ENCODE measurements at regions not wholly inside any gene's neighbourhood (a gene's known extent, or its start where the extent isn't known, plus 50 kb on each side); places are given as distances from the start of the nearest gene placed in this dataset.

DNA sequence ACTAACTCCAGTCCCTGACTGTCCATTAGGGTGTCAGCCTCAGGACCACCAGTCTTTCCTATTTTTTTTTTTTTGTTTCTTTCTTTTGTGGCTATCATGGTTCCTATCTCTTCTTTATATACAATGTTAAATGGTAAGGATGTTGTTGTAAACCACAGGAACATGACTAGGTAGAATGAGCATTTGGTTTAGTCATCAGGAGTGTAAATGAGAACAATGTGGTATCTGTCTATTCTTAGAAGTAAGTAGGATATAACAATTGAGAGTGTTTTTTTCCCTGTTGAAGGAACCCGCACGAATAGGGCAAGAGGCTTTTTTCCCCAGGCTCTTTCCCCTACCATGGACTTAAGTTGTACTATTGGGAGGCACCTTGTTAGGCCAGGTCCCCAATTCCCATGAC lies 880.3 kb upstream of the GBE1 start:
- Histone ChIP-seq H2BK5ac (ENCODE audit: low read depth, low read length, poor library complexity, severe bottlenecking) (no peak overlapping the region), H3K79me1 (replicated peaks; ENCODE audit: low read length, poor library complexity, severe bottlenecking) (no peaks in the 10 kb centered on the region), H3K18ac (ENCODE audit: low read depth in 1 of 2, low read length in 2 of 2) (no peak overlapping the region), H3K27ac (ENCODE audit: low read length, poor library complexity, severe bottlenecking) (no peak overlapping the region), H3K14ac (ENCODE audit: low read length in 2 of 2) (no peak overlapping the region), H3K4me3 (ENCODE audit: insufficient read depth in 1 of 2, low read depth in 1 of 2, low read length in 2 of 2) (no peak overlapping the region), H3K9me3 (ENCODE audit: control insufficient read depth, low read length) (peaks cover 6% of the 10 kb centered on the region), H3K9ac (ENCODE audit: low read length) (no peak overlapping the region), H4K91ac (ENCODE audit: low read length) (no peak overlapping the region), H3K27me3 (ENCODE audit: control insufficient read depth in 1 of 2, insufficient read depth in 1 of 2, low read length in 2 of 2) (no peaks in the 10 kb centered on the region), H2BK120ac (ENCODE audit: low read depth, low read length) (no peak overlapping the region), H2BK12ac (ENCODE audit: low read length in 2 of 2) (no peak overlapping the region), H3K4me2 (ENCODE audit: low read length, poor library complexity, severe bottlenecking) (no peak overlapping the region), H3K23ac (ENCODE audit: low read length in 2 of 2) (no peak overlapping the region), H2AFZ (ENCODE audit: low read depth, low read length) (no peak overlapping the region), H3K4ac (ENCODE audit: low read depth in 1 of 2, low read length in 2 of 2) (no peak overlapping the region), H4K8ac (ENCODE audit: low read length) (no peak overlapping the region), H2BK15ac (ENCODE audit: low read depth, poor library complexity, severe bottlenecking) (no peak overlapping the region), H3K4me1 (ENCODE audit: control insufficient read depth, insufficient read depth, low read depth, low read length) (no peaks in the 10 kb centered on the region), H2AK5ac (ENCODE audit: low read length, severe bottlenecking) (no peak overlapping the region), H3K36me3 (ENCODE audit: control insufficient read depth in 1 of 2, insufficient read depth in 2 of 2, low read depth in 1 of 2, low read length in 2 of 2) (no peaks in the 10 kb centered on the region)
- WGBS = no CpG with 5 or more reads among the region's 2 CpGs
- no peak for DNase-seq

DNA sequence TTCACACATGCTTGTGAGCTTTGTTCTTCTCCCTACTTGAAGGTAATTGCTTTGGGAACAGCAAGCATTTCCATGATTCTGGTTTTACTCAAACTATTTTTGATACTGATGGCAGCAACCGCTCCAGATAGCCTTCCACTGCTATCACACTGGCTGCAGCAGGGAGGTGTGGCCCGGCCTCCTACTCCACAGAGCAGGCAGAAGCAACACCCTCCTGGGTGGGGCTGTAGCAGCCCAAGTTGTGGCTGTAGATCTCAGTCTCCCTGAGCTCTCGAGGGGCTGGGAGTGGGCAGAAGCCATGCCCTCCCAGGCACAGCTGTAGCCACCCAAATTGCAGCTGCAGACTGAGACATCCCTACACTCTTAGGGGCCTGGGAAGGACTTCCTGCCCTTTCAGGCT lies 878.8 kb upstream of the GBE1 start:
- Histone ChIP-seq H2AK5ac (ENCODE audit: low read length, severe bottlenecking) (no peak overlapping the region), H3K4ac (ENCODE audit: low read depth in 1 of 2, low read length in 2 of 2) (no peak overlapping the region), H3K9ac (ENCODE audit: low read length) (no peak overlapping the region), H2BK12ac (ENCODE audit: low read length in 2 of 2) (no peak overlapping the region), H3K14ac (ENCODE audit: low read length in 2 of 2) (no peak overlapping the region), H4K8ac (ENCODE audit: low read length) (no peak overlapping the region), H3K27me3 (ENCODE audit: control insufficient read depth in 1 of 2, insufficient read depth in 1 of 2, low read length in 2 of 2) (no peaks in the 10 kb centered on the region), H3K4me1 (ENCODE audit: control insufficient read depth, insufficient read depth, low read depth, low read length) (no peaks in the 10 kb centered on the region), H2BK15ac (ENCODE audit: low read depth, poor library complexity, severe bottlenecking) (no peak overlapping the region), H3K23ac (ENCODE audit: low read length in 2 of 2) (no peak overlapping the region), H3K27ac (ENCODE audit: low read length, poor library complexity, severe bottlenecking) (no peak overlapping the region), H2BK120ac (ENCODE audit: low read depth, low read length) (no peak overlapping the region), H3K9me3 (ENCODE audit: control insufficient read depth, low read length) (peaks cover 6% of the 10 kb centered on the region), H2AFZ (ENCODE audit: low read depth, low read length) (no peak overlapping the region), H2BK5ac (ENCODE audit: low read depth, low read length, poor library complexity, severe bottlenecking) (no peak overlapping the region), H3K79me1 (replicated peaks; ENCODE audit: low read length, poor library complexity, severe bottlenecking) (no peaks in the 10 kb centered on the region), H3K4me3 (ENCODE audit: insufficient read depth in 1 of 2, low read depth in 1 of 2, low read length in 2 of 2) (no peak overlapping the region), H3K18ac (ENCODE audit: low read depth in 1 of 2, low read length in 2 of 2) (no peak overlapping the region), H4K91ac (ENCODE audit: low read length) (no peak overlapping the region), H3K4me2 (ENCODE audit: low read length, poor library complexity, severe bottlenecking) (no peak overlapping the region), H3K36me3 (ENCODE audit: control insufficient read depth in 1 of 2, insufficient read depth in 2 of 2, low read depth in 1 of 2, low read length in 2 of 2) (no peaks in the 10 kb centered on the region)
- no peak for DNase-seq
- 57% methylated on average over 3 of the region's 3 CpGs for WGBS

DNA sequence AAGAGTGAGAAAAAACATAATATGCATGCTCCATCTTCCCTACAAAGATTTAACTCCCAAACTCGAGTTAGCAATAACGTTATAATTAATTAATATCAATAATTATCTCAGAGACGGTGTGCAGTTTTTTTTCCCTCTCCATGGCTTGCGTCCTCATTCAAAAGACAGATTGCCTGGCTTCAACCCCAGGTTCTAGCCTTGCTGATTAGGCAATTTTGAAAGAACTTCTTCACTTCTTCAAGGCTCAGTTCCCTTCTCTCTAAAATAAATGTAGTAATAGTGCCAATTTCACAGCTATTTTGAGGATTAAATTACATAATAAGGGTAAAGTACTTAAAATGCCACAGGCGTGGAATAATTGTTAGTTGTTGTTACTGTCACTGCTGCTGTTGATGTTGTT lies 876.1 kb upstream of the GBE1 start:
- H3K4ac ChIP-seq (ENCODE audit: low read depth in 1 of 2, low read length in 2 of 2) = no peak overlapping the region
- H2AK5ac ChIP-seq (ENCODE audit: low read length, severe bottlenecking) = no peak overlapping the region
- no peak overlapping the region for H2BK15ac ChIP-seq (ENCODE audit: low read depth, poor library complexity, severe bottlenecking)
- no peaks in the 10 kb centered on the region for H3K36me3 ChIP-seq (ENCODE audit: control insufficient read depth in 1 of 2, insufficient read depth in 2 of 2, low read depth in 1 of 2, low read length in 2 of 2)
- no peak overlapping the region for H3K23ac ChIP-seq (ENCODE audit: low read length in 2 of 2)
- H3K27me3 ChIP-seq (ENCODE audit: control insufficient read depth in 1 of 2, insufficient read depth in 1 of 2, low read length in 2 of 2) = no peaks in the 10 kb centered on the region
- H4K91ac ChIP-seq (ENCODE audit: low read length) = no peak overlapping the region
- no peak for DNase-seq
- H3K4me1 ChIP-seq (ENCODE audit: control insufficient read depth, insufficient read depth, low read depth, low read length) = no peaks in the 10 kb centered on the region
- no peak overlapping the region for H3K14ac ChIP-seq (ENCODE audit: low read length in 2 of 2)
- no peak overlapping the region for H2BK5ac ChIP-seq (ENCODE audit: low read depth, low read length, poor library complexity, severe bottlenecking)
- H3K9ac ChIP-seq (ENCODE audit: low read length) = no peak overlapping the region
- no peak overlapping the region for H4K8ac ChIP-seq (ENCODE audit: low read length)
- H3K4me3 ChIP-seq (ENCODE audit: insufficient read depth in 1 of 2, low read depth in 1 of 2, low read length in 2 of 2) = no peak overlapping the region
- H2BK12ac ChIP-seq (ENCODE audit: low read length in 2 of 2) = no peak overlapping the region
- H3K18ac ChIP-seq (ENCODE audit: low read depth in 1 of 2, low read length in 2 of 2) = no peak overlapping the region
- no peaks in the 10 kb centered on the region for H3K79me1 ChIP-seq (replicated peaks; ENCODE audit: low read length, poor library complexity, severe bottlenecking)
- H3K9me3 ChIP-seq (ENCODE audit: control insufficient read depth, low read length) = peaks cover 6% of the 10 kb centered on the region
- H3K4me2 ChIP-seq (ENCODE audit: low read length, poor library complexity, severe bottlenecking) = no peak overlapping the region
- H3K27ac ChIP-seq (ENCODE audit: low read length, poor library complexity, severe bottlenecking) = no peak overlapping the region
- no peak overlapping the region for H2AFZ ChIP-seq (ENCODE audit: low read depth, low read length)
- H2BK120ac ChIP-seq (ENCODE audit: low read depth, low read length) = no peak overlapping the region
- WGBS = 81% methylated on average over 4 of the region's 5 CpGs

DNA sequence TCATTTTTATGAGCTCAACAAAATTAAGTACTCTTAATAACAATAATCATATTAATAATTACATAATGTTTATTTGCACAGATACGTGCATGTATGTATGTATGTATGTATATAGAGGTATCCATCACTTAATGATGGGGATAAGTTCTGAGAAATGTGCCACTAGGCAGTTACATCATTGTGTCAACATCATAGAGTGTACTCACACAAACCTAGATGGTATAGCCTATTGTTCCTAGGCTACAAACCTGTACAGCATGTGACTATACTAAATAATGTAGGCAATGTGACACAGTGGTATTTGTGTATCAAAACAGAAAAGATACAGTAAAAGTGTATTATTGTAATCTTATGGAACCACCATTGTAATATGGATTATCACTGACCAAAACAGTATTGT lies 874.7 kb upstream of the GBE1 start:
- Histone ChIP-seq H3K9ac (ENCODE audit: low read length) (no peak overlapping the region), H3K4ac (ENCODE audit: low read depth in 1 of 2, low read length in 2 of 2) (no peak overlapping the region), H3K4me2 (ENCODE audit: low read length, poor library complexity, severe bottlenecking) (no peak overlapping the region)

More for the DNA sequence above, 874.7 kb upstream of the GBE1 start:
- no peaks in the 10 kb centered on the region for H3K36me3 ChIP-seq (ENCODE audit: control insufficient read depth in 1 of 2, insufficient read depth in 2 of 2, low read depth in 1 of 2, low read length in 2 of 2)
- H4K8ac ChIP-seq (ENCODE audit: low read length) = no peak overlapping the region
- no peak overlapping the region for H3K23ac ChIP-seq (ENCODE audit: low read length in 2 of 2)
- no peaks in the 10 kb centered on the region for H3K27me3 ChIP-seq (ENCODE audit: control insufficient read depth in 1 of 2, insufficient read depth in 1 of 2, low read length in 2 of 2)
- no peak overlapping the region for H2BK120ac ChIP-seq (ENCODE audit: low read depth, low read length)
- no peaks in the 10 kb centered on the region for H3K79me1 ChIP-seq (replicated peaks; ENCODE audit: low read length, poor library complexity, severe bottlenecking)
- H3K27ac ChIP-seq (ENCODE audit: low read length, poor library complexity, severe bottlenecking) = no peak overlapping the region
- H3K4me1 ChIP-seq (ENCODE audit: control insufficient read depth, insufficient read depth, low read depth, low read length) = no peaks in the 10 kb centered on the region
- H4K91ac ChIP-seq (ENCODE audit: low read length) = no peak overlapping the region
- no CpG with 5 or more reads among the region's 1 CpG for WGBS
- H2BK12ac ChIP-seq (ENCODE audit: low read length in 2 of 2) = no peak overlapping the region
- H2BK15ac ChIP-seq (ENCODE audit: low read depth, poor library complexity, severe bottlenecking) = no peak overlapping the region
- no peak overlapping the region for H2AK5ac ChIP-seq (ENCODE audit: low read length, severe bottlenecking)
- no peak overlapping the region for H3K18ac ChIP-seq (ENCODE audit: low read depth in 1 of 2, low read length in 2 of 2)
- no peak overlapping the region for H3K4me3 ChIP-seq (ENCODE audit: insufficient read depth in 1 of 2, low read depth in 1 of 2, low read length in 2 of 2)
- no peak overlapping the region for H2AFZ ChIP-seq (ENCODE audit: low read depth, low read length)
- peaks cover 6% of the 10 kb centered on the region for H3K9me3 ChIP-seq (ENCODE audit: control insufficient read depth, low read length)
- no peak for DNase-seq
- no peak overlapping the region for H2BK5ac ChIP-seq (ENCODE audit: low read depth, low read length, poor library complexity, severe bottlenecking)
- H3K14ac ChIP-seq (ENCODE audit: low read length in 2 of 2) = no peak overlapping the region

Measured in mesenchymal stem cell (in vitro differentiated cells and primary cell).